Endothelial cell of umbilical vein (primary cell): ENCODE measurements at regions not wholly inside any gene's neighbourhood (a gene's known extent, or its start where the extent isn't known, plus 50 kb on each side); places are given as distances from the start of the nearest gene placed in this dataset.

Source experiments
- BruUV-seq: library from RNA; stranded (reverse); fragments of 400-500 nt; replicated peaks from 2 replicates; lab custom pipeline; 2021; lab: Mats Ljungman, UMichigan
- CTCF ChIA-PET: fragments of 300-600, 350-600 bp; sonication (Branson Sonifier 250); formaldehyde crosslinking; loops from one replicate; lab custom pipeline; 2021; ENCODE audit warnings: antibody characterized with exemption, inconsistent platforms; lab: Charles Lee
- POLR2A ChIA-PET: fragments of 300-600, 350-600 bp; sonication (Branson Sonifier 250); formaldehyde crosslinking; loops from one replicate; lab custom pipeline; 2021; ENCODE audit warnings: antibody characterized with exemption, inconsistent platforms; lab: Charles Lee
- DNase-seq: peaks from one replicate; pipeline ENCODE4 v3.0.0-alpha.2; 2011; ENCODE audit warnings: low read depth, low spot score
- FAIRE-seq: peaks from 2 replicates; lab custom pipeline; 2011; peaks lifted over from hg19 to GRCh38; lab: Jason Lieb, UNC
- H2AFZ ChIP-seq: 2 replicates; pipeline ENCODE4 v1.6.0; 2012; ENCODE audit warnings: low read depth, low read length, control low read depth, inconsistent platforms
- H3K27ac ChIP-seq: 2 replicates; pipeline ENCODE4 v1.5.1; 2011; ENCODE audit warnings: low read depth, mild to moderate bottlenecking, control low read depth, low read length, moderate library complexity; ENCODE audit not compliant: insufficient read depth
- H3K27me3 ChIP-seq, 2 experiments: 2 replicates each; pipeline versions ENCODE4 v1.6.0 to v1.6.1; 2011; ENCODE audit warnings: low read length in 2 of 2, mixed read lengths in 1 of 2; ENCODE audit not compliant: control insufficient read depth in 2 of 2, insufficient read depth in 2 of 2
- H3K36me3 ChIP-seq, 2 experiments: 2 replicates in 1 of 2; 3 replicates in 1 of 2; pipeline ENCODE4 v1.5.1; 2011; ENCODE audit warnings: low read length in 2 of 2, mild to moderate bottlenecking in 1 of 2, moderate library complexity in 1 of 2; ENCODE audit not compliant: control insufficient read depth in 2 of 2, insufficient read depth in 2 of 2; ENCODE audit errors: extremely low read depth in 1 of 2
- H3K4me1 ChIP-seq: 3 replicates; pipeline ENCODE4 v1.5.1; 2011; ENCODE audit warnings: mild to moderate bottlenecking, low read length; ENCODE audit not compliant: control insufficient read depth, insufficient read depth; ENCODE audit errors: extremely low read depth
- H3K4me2 ChIP-seq: 2 replicates; pipeline ENCODE4 v1.6.1; 2011; ENCODE audit warnings: low read length, control low read depth, mixed read lengths; ENCODE audit not compliant: insufficient read depth
- H3K4me3 ChIP-seq, 3 experiments: fragments of 200-600 bp in 1 of 3; sonication (generic), shearing (Covaris generic) in 1 of 3; replicated peaks in 1 of 3; 2 replicates each; pipeline ENCODE4 v1.5.1; 2011 to 2016; ENCODE audit warnings: control low read depth in 3 of 3, low read length in 3 of 3, mild to moderate bottlenecking in 2 of 3, inconsistent platforms in 1 of 3, low read depth in 1 of 3, moderate library complexity in 1 of 3; ENCODE audit not compliant: insufficient read depth in 1 of 3
- H3K79me2 ChIP-seq: 2 replicates; pipeline ENCODE4 v1.6.0; 2012; ENCODE audit warnings: low read length, inconsistent platforms; ENCODE audit not compliant: control insufficient read depth, insufficient read depth
- H3K9ac ChIP-seq: replicated peaks from 2 replicates; pipeline ENCODE3; 2011; ENCODE audit warnings: low read length, control low read depth; ENCODE audit not compliant: insufficient read depth; ENCODE audit errors: extremely low read depth
- H3K9me1 ChIP-seq: replicated peaks from 3 replicates; pipeline ENCODE4 v1.6.0; 2011; ENCODE audit warnings: mild to moderate bottlenecking, low read length; ENCODE audit not compliant: control insufficient read depth, insufficient read depth; ENCODE audit errors: extremely low read depth
- H3K9me3 ChIP-seq: replicated peaks from 2 replicates; pipeline ENCODE4 v1.5.1; 2012; ENCODE audit warnings: low read length, inconsistent platforms; ENCODE audit not compliant: control insufficient read depth, insufficient read depth
- H4K20me1 ChIP-seq: replicated peaks from 2 replicates; pipeline ENCODE3; 2011; ENCODE audit warnings: mild to moderate bottlenecking, low read length; ENCODE audit not compliant: control insufficient read depth, insufficient read depth; ENCODE audit errors: extremely low read depth
- EZH2 ChIP-seq: IDR thresholded peaks from 2 replicates; pipeline ENCODE4 v1.6.1; 2012; ENCODE audit warnings: borderline replicate concordance, low read depth, mild to moderate bottlenecking, moderate library complexity, low read length, inconsistent platforms; ENCODE audit not compliant: severe bottlenecking
- FOS ChIP-seq: IDR thresholded peaks from 2 replicates; pipeline ENCODE4 v1.6.1; 2011; ENCODE audit warnings: mild to moderate bottlenecking, low read length, moderate library complexity, borderline replicate concordance; ENCODE audit not compliant: insufficient read depth
- GATA2 ChIP-seq: IDR thresholded peaks from 2 replicates; pipeline ENCODE4 v1.7.0; 2011; ENCODE audit warnings: low read depth, mild to moderate bottlenecking, moderate library complexity, mixed read lengths, low read length; ENCODE audit not compliant: insufficient read length, insufficient read depth
- JUN ChIP-seq: IDR thresholded peaks from 2 replicates; pipeline ENCODE4 v1.6.1; 2011; ENCODE audit warnings: borderline replicate concordance, low read depth; ENCODE audit not compliant: insufficient read length, insufficient read depth
- MYC ChIP-seq: IDR thresholded peaks from one replicate; pipeline ENCODE4 v1.6.1; 2011; ENCODE audit warnings: mild to moderate bottlenecking, low read depth, low read length
- POLR2A ChIP-seq: IDR thresholded peaks from 2 replicates; pipeline ENCODE4 v1.6.1; 2012; ENCODE audit warnings: low read depth, mild to moderate bottlenecking, control low read depth, low read length
- POLR2AphosphoS5 ChIP-seq: IDR thresholded peaks from 2 replicates; pipeline ENCODE4 v1.6.1; 2012; ENCODE audit warnings: low read depth, mild to moderate bottlenecking, control low read depth, low read length, moderate library complexity; ENCODE audit not compliant: insufficient read depth
- dilution Hi-C: fragments of 300-500 bp; cut with MboI; formaldehyde crosslinking; loops from one replicate; pipeline ENCODE4 v1.15.0; 2019; ENCODE audit warnings: low sequenced_read_pairs; ENCODE audit not compliant: extremely low pct_ligation_motif_present
- intact Hi-C: fragments of 100-400 bp; cut with micrococcal nuclease; formaldehyde crosslinking; loops from one replicate; pipeline ENCODE4 v1.10.0; 2022
- TF ChIP-seq, protein P1 (sequence below), 2 donors: IDR thresholded peaks; 1 replicate in 1 of 2; 2 replicates in 1 of 2; pipeline ENCODE4 v1.5.1; 2011; ENCODE audit warnings: low read length in 2 of 2, mild to moderate bottlenecking in 2 of 2, moderate library complexity in 2 of 2, control low read depth in 1 of 2, inconsistent platforms in 1 of 2, low read depth in 1 of 2; ENCODE audit not compliant: insufficient read depth in 1 of 2; ENCODE audit errors: extremely low read depth in 1 of 2
- TF ChIP-seq, protein P2 (sequence below): IDR thresholded peaks from 2 replicates; pipeline ENCODE4 v1.6.1; 2011; ENCODE audit not compliant: insufficient read depth, insufficient read length

DNA sequence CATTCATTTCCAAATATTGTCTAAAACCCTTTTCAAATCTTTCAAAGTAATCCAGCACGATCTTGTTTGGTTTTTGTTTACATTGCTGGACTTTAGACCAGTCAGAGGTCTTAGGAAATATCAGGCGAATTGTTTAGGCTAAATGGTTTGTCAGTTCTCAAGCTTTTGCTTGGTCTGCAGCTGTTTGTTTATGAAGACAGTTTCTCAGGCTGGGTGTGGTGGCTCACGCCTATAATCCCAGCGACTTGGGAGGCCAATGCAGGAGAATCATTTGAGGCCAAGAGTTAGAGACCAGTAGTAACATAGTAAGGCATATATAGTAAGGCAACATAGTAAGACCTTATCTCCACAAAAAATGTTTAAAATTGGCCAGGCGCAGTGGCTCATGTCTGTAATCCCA is 77.5 kb downstream of the DNTTIP2 start:
- dilution Hi-C loops (loop anchor here (25.0 kb wide), 1 partner anchor 139 kb away; no protein-coding TSS in a partner anchor), intact Hi-C loops (loop anchor here (5.0 kb wide), 1 partner anchor 109 kb away; no protein-coding TSS in a partner anchor)
- FAIRE-seq, result no peak
- no peak overlapping the region for H3K4me3 ChIP-seq
- no peak overlapping the region for H3K9ac ChIP-seq
- H4K20me1 ChIP-seq, result no peaks in the 10 kb centered on the region
- no peaks in the 10 kb centered on the region for H3K36me3 ChIP-seq
- no peak overlapping the region for H3K27ac ChIP-seq
- H3K9me1 ChIP-seq, result no peaks in the 10 kb centered on the region
- CTCF ChIA-PET, result no interaction called here
- no peak for TF ChIP-seq EZH2
- TF ChIP-seq, protein P1, sequence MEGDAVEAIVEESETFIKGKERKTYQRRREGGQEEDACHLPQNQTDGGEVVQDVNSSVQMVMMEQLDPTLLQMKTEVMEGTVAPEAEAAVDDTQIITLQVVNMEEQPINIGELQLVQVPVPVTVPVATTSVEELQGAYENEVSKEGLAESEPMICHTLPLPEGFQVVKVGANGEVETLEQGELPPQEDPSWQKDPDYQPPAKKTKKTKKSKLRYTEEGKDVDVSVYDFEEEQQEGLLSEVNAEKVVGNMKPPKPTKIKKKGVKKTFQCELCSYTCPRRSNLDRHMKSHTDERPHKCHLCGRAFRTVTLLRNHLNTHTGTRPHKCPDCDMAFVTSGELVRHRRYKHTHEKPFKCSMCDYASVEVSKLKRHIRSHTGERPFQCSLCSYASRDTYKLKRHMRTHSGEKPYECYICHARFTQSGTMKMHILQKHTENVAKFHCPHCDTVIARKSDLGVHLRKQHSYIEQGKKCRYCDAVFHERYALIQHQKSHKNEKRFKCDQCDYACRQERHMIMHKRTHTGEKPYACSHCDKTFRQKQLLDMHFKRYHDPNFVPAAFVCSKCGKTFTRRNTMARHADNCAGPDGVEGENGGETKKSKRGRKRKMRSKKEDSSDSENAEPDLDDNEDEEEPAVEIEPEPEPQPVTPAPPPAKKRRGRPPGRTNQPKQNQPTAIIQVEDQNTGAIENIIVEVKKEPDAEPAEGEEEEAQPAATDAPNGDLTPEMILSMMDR (IDR thresholded peaks at IDR 0.05; ENCODE audit: extremely low read depth in 1 of 2, insufficient read depth in 1 of 2, low read depth in 1 of 2, low read length in 2 of 2), result no peak
- TF ChIP-seq POLR2AphosphoS5, result no peak
- no peak for TF ChIP-seq FOS
- TF ChIP-seq, protein P2, sequence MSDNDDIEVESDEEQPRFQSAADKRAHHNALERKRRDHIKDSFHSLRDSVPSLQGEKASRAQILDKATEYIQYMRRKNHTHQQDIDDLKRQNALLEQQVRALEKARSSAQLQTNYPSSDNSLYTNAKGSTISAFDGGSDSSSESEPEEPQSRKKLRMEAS, result no peak
- no peak for TF ChIP-seq GATA2
- no peak for TF ChIP-seq MYC
- no peak for TF ChIP-seq POLR2A
- TF ChIP-seq JUN, result no peak
- H2AFZ ChIP-seq, result no peak overlapping the region
- no peak for DNase-seq
- no TSS peak for BruUV-seq
- no peaks in the 10 kb centered on the region for H3K27me3 ChIP-seq
- H3K9me3 ChIP-seq, result no peaks in the 10 kb centered on the region
- POLR2A ChIA-PET, result no interaction called here
- no peaks in the 10 kb centered on the region for H3K79me2 ChIP-seq
- H3K4me2 ChIP-seq, result no peak overlapping the region
- H3K4me1 ChIP-seq, result peaks cover 58% of the 10 kb centered on the region
